Ishikawa (cell line): ENCODE measurements at regions not wholly inside any gene's neighbourhood (a gene's known extent, or its start where the extent isn't known, plus 50 kb on each side); places are given as distances from the start of the nearest gene placed in this dataset.

Experiments used
- CEBPB ChIP-seq: IDR thresholded peaks from 2 replicates; pipeline ENCODE4 v1.6.1; 2012
- CREB1 ChIP-seq: IDR thresholded peaks from 2 replicates; pipeline ENCODE4 v1.6.1; 2012; ENCODE audit warnings: low read depth
- EGR1 ChIP-seq: IDR thresholded peaks from 2 replicates; pipeline ENCODE4 v1.6.1; 2012
- EP300 ChIP-seq: IDR thresholded peaks from 2 replicates; pipeline ENCODE4 v1.6.1; 2012; ENCODE audit warnings: borderline replicate concordance
- FOXM1 ChIP-seq: IDR thresholded peaks from 2 replicates; pipeline ENCODE4 v1.6.1; 2012; ENCODE audit warnings: low read depth, borderline replicate concordance
- MAX ChIP-seq: IDR thresholded peaks from 2 replicates; pipeline ENCODE4 v1.6.1; 2012
- NFIC ChIP-seq: IDR thresholded peaks from 2 replicates; pipeline ENCODE4 v1.6.1; 2012
- RAD21 ChIP-seq: IDR thresholded peaks from 2 replicates; pipeline ENCODE4 v1.6.1; 2012; ENCODE audit warnings: low read depth
- REST ChIP-seq: IDR thresholded peaks from 2 replicates; pipeline ENCODE4 v1.6.1; 2012; ENCODE audit warnings: low read depth, mild to moderate bottlenecking
- TAF1 ChIP-seq: IDR thresholded peaks from 2 replicates; pipeline ENCODE4 v1.6.1; 2012; ENCODE audit warnings: low read depth, mild to moderate bottlenecking
- TCF12 ChIP-seq: IDR thresholded peaks from 2 replicates; pipeline ENCODE4 v1.6.1; 2012; ENCODE audit warnings: low read depth
- TEAD4 ChIP-seq: IDR thresholded peaks from 2 replicates; pipeline ENCODE4 v1.6.1; 2012
- YY1 ChIP-seq: IDR thresholded peaks from 2 replicates; pipeline ENCODE4 v1.6.1; 2012; ENCODE audit warnings: low read depth
- ZBTB7A ChIP-seq: IDR thresholded peaks from 2 replicates; pipeline ENCODE4 v1.6.1; 2012; ENCODE audit warnings: low read depth
- TF ChIP-seq, protein P1 (sequence below): IDR thresholded peaks from 2 replicates; pipeline ENCODE4 v1.6.1; 2012

GRCh38 chr3:5309602-5310001 is 122.1 kb downstream of the EDEM1 start:
- TF ChIP-seq MAX (no peak), YY1 (no peak), ZBTB7A (no peak), CREB1 (no peak), RAD21 (no peak), EP300 (no peak), TCF12 (no peak), FOXM1 (no peak)
- TF ChIP-seq, protein P1, sequence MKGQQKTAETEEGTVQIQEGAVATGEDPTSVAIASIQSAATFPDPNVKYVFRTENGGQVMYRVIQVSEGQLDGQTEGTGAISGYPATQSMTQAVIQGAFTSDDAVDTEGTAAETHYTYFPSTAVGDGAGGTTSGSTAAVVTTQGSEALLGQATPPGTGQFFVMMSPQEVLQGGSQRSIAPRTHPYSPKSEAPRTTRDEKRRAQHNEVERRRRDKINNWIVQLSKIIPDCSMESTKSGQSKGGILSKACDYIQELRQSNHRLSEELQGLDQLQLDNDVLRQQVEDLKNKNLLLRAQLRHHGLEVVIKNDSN: no peak

DNA sequence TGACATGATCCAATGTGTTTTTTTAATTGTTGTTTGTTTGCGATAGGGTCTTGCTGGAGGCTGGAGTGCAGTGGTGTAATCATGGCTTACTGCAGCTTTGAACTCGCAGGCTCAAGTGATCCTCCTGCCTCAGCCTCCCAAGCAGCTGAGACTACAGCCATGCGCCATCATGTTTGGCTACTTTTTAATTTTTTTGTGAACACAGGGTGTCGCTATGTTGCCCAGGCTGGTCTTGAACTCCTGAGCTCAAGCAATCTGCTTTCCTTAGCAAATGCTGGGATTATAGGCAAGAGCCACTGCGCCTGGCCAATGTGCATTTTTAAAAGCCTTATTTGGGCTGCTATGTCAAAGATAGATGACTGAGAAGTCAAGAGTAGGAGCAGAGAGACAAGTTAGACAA is 123.0 kb downstream of the EDEM1 start:
- no peak for TF ChIP-seq TAF1
- no peak for TF ChIP-seq FOXM1

GRCh38 chr3:5312290-5312689 is 124.8 kb downstream of the EDEM1 start:
- no peak for TF ChIP-seq REST

GRCh38 chr3:5314897-5315296 is 127.4 kb downstream of the EDEM1 start:
- no peak for TF ChIP-seq NFIC
- no peak for TF ChIP-seq TAF1
- TF ChIP-seq MAX: no peak

DNA sequence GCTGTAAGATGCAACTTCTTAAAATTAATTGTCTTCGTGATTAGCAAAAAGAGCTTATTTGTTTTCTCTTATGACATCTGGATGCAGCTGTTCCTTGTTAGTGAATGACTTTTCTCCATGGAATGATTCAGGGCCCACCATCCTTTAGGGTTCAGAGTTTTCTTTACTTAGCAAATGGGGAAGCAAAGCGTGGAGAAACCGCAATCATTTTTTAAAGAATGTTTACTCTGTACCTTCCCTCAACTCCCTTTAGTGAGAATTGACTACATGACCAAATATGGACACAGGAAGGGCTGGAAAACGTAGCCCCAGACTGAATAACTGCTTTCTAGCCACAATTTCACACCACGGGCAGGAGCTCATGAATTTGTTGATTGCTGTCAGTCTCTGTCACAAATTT is 130.1 kb downstream of the EDEM1 start:
- TF ChIP-seq, protein P1: no peak
- TF ChIP-seq CEBPB (no peak), CREB1 (no peak), FOXM1 (no peak), EGR1 (no peak), TAF1 (no peak)

DNA sequence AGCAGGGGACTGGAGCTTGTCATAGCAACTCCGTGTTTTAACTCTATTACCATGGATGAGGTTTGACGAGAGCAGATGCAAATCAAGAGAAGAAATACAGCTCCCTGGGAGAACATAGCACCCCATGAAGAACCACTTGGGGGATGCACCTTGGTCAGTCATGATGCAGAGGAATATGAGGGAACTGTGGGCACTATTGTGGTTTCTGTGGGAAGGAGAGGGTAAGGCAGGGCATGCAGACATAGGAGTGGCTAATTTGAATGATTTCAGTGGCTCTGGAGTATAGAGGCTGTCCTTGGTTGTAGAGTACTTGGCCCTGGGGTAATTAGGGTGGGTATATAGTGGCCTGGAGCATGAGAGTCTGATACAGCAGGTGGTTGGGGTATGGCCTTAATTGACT is 131.9 kb downstream of the EDEM1 start:
- TF ChIP-seq ZBTB7A (no peak), CREB1 (no peak), NFIC (no peak), MAX (no peak), CEBPB (no peak)

GRCh38 chr3:5321666-5322340 is 134.3 kb downstream of the EDEM1 start:
- TF ChIP-seq YY1 (no peak), ZBTB7A (no peak), CEBPB (no peak), CREB1 (no peak), FOXM1 (no peak), REST (no peak), TAF1 (no peak), EGR1 (no peak), NFIC (no peak), TEAD4 (no peak), MAX (no peak)
- TF ChIP-seq, protein P1: no peak
